ENCODE measurements at regions not wholly inside any gene's neighbourhood (a gene's known extent, or its start where the extent isn't known, plus 50 kb on each side); places are given as distances from the start of the nearest gene placed in this dataset.

DNA sequence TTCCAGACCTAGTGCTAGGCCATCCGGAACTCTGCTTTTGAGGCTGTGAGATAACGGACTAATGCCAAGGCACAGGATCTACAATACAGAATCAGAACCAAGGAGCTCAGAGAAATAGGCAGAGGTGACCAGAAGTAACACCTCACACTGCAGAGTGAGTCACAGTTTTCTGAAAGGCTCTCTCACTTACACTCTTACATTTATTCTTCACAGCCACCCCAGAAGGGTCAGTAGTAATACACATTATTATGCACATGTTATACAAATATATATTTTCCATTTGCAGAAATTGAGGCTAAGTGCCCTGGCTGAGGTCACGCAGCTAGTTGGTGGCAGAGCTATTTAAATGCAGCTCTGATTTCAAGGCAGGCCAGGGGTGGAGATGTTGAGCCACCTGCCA is 542.5 kb downstream of the OMA1 start:
- TF ChIP-seq, protein P1, sequence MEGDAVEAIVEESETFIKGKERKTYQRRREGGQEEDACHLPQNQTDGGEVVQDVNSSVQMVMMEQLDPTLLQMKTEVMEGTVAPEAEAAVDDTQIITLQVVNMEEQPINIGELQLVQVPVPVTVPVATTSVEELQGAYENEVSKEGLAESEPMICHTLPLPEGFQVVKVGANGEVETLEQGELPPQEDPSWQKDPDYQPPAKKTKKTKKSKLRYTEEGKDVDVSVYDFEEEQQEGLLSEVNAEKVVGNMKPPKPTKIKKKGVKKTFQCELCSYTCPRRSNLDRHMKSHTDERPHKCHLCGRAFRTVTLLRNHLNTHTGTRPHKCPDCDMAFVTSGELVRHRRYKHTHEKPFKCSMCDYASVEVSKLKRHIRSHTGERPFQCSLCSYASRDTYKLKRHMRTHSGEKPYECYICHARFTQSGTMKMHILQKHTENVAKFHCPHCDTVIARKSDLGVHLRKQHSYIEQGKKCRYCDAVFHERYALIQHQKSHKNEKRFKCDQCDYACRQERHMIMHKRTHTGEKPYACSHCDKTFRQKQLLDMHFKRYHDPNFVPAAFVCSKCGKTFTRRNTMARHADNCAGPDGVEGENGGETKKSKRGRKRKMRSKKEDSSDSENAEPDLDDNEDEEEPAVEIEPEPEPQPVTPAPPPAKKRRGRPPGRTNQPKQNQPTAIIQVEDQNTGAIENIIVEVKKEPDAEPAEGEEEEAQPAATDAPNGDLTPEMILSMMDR (conservative IDR thresholded peaks at IDR 0.05 in 1 of 2, IDR thresholded peaks at IDR 0.05 in 1 of 2; ENCODE audit: extremely low read depth in 1 of 2, insufficient read depth in 1 of 2, low read depth in 1 of 2, low read length in 2 of 2): no peak
- no peak for TF ChIP-seq EZH2 (IDR thresholded peaks at IDR 0.05; ENCODE audit: borderline replicate concordance, low read length)

All from mammary epithelial cell (primary cell).